Activated naive CD8-positive, alpha-beta T cell treated with anti-CD3 and anti-CD28 coated beads, Interleukin-2, amount 10 ng/mL, durations not matched to agents 7 days and 5 days (primary cell): ENCODE measurements at regions not wholly inside any gene's neighbourhood (a gene's known extent, or its start where the extent isn't known, plus 50 kb on each side); places are given as distances from the start of the nearest gene placed in this dataset.
A peak's percentile ranks its signal among the peaks of the same experiment; 100 is the strongest.
"Not testable (repeated sequence)": the region's sequence is repeated elsewhere in the genome, so short reads cannot be mapped to it uniquely, and the experiment has no call there.

Experiments
- ATAC-seq: fragments of 150-1000 bp; cut with Tn5 transposase; one replicate; pipeline ENCODE4 v1.10.0; 2021; ENCODE audit warnings: low read depth, moderate library complexity
- POLR2A ChIA-PET: fragments of 350-600 bp; sonication (Branson Sonifier 250); formaldehyde crosslinking; loops from one replicate; lab custom pipeline; 2021; ENCODE audit warnings: antibody characterized with exemption; lab: Charles Lee
- DNase-seq: peaks from one replicate; pipeline ENCODE4 v3.0.0; 2021
- H3K27ac Mint-ChIP-seq: one replicate; pipeline ENCODE4 v1.8.0; 2022; ENCODE audit warnings: mild to moderate bottlenecking, mixed read lengths
- H3K27me3 Mint-ChIP-seq: one replicate; pipeline ENCODE4 v1.8.0; 2022; ENCODE audit warnings: mild to moderate bottlenecking, moderate library complexity, mixed read lengths
- H3K36me3 Mint-ChIP-seq: one replicate; pipeline ENCODE4 v1.8.0; 2021; ENCODE audit warnings: mild to moderate bottlenecking, mixed read lengths
- H3K4me1 Mint-ChIP-seq: one replicate; pipeline ENCODE4 v1.8.0; 2021; ENCODE audit warnings: mixed read lengths
- H3K4me3 Mint-ChIP-seq: one replicate; pipeline ENCODE4 v1.8.0; 2022; ENCODE audit warnings: mild to moderate bottlenecking, moderate library complexity, mixed read lengths
- H3K9me3 Mint-ChIP-seq: one replicate; pipeline ENCODE4 v1.8.0; 2021; ENCODE audit warnings: mixed read lengths

DNA sequence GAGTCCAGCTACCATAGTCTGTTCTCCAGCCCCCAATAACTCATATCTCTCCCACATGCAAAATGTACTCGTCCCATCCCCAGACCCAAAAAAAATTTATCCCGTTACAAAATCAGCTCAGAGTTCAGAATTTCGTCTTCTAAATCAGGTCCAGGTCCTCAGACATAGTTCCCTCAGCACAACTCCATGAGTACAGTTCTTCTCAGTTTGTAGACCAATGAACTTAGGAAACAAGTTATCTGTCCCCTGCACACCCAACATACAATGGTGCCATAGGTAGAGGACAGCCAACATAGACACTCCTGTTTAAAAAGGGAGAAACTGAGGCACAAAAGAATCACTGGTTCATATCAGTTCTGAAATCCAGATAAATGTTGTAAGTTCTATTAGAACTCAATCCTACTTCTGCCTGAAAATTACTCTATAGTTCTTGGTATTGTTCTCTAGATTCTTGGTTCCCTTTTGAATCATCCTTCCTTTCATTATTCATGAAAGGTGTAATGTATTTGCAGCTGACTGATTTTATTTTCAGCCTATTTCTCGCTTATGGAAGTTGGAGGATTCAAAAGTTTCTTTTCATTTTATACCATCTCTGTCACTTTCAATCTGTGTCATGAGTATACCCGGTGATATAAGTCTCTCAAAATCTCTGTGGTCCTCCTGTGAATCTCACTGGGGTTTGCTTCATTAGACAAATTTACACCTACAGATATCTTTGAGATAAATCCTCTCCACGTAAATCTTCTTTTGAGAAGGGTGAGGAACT is 75.8 kb upstream of the TSPAN2 start:
- Mint-ChIP-seq H3K27me3 (peaks cover 10% of the 10 kb centered on the region), H3K9me3 (no peaks in the 10 kb centered on the region), H3K4me1 (peaks cover 1% of the 10 kb centered on the region), H3K27ac (no peak overlapping the region), H3K4me3 (no peak overlapping the region), H3K36me3 (peaks cover 1% of the 10 kb centered on the region)
- ATAC-seq = no peak
- no peak for DNase-seq
- POLR2A ChIA-PET = no interaction called here

DNA sequence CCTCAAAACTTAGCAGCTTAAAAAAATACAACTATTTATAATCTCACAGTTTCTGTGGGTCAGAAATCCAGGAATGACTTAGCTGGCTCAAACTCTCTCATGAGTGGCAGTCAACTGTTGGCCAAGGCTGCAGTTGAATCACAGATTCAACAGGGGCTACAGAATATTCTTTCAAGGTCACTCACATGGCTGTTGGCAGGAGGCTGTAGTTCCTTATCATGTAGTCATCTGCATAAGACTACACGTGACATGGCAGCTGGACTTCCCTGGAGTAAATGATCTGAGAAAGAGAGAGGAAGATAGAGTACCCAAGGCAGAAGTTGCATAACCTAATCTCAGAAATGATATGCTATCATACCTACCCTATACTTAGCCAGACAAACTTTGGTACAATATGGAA is 75.2 kb upstream of the TSPAN2 start:
- no peak for ATAC-seq
- H3K9me3 Mint-ChIP-seq = no peaks in the 10 kb centered on the region
- peaks cover 1% of the 10 kb centered on the region for H3K4me1 Mint-ChIP-seq
- no peak overlapping the region for H3K4me3 Mint-ChIP-seq
- H3K36me3 Mint-ChIP-seq = peaks cover 1% of the 10 kb centered on the region
- POLR2A ChIA-PET = no interaction called here
- H3K27me3 Mint-ChIP-seq = peaks cover 8% of the 10 kb centered on the region
- DNase-seq = no peak
- no peak overlapping the region for H3K27ac Mint-ChIP-seq

DNA sequence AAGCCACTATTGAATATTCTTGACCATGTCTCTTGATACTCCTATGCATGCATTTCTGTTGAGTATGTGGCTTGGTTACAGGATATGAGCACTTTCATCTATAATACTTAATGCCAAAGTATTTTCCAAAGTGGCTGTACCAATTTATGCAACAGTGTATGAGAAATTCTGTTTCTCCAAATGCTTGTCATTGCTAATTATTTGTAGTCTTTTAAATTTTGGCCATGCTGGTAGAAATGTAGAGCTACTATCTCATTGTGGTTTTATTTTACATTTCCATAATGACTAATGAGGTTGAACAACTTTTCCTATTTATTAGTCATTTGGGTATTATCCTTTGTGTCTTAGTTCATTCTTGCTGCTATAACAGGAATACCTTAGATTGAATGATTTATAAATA is 71.4 kb upstream of the TSPAN2 start:
- H3K9me3 Mint-ChIP-seq = no peaks in the 10 kb centered on the region
- no peak for DNase-seq
- H3K36me3 Mint-ChIP-seq = no peaks in the 10 kb centered on the region
- ATAC-seq = no peak
- no peaks in the 10 kb centered on the region for H3K4me1 Mint-ChIP-seq
- H3K4me3 Mint-ChIP-seq = no peak overlapping the region
- H3K27ac Mint-ChIP-seq = no peak overlapping the region
- POLR2A ChIA-PET = no interaction called here
- H3K27me3 Mint-ChIP-seq = peaks cover 5% of the 10 kb centered on the region

DNA sequence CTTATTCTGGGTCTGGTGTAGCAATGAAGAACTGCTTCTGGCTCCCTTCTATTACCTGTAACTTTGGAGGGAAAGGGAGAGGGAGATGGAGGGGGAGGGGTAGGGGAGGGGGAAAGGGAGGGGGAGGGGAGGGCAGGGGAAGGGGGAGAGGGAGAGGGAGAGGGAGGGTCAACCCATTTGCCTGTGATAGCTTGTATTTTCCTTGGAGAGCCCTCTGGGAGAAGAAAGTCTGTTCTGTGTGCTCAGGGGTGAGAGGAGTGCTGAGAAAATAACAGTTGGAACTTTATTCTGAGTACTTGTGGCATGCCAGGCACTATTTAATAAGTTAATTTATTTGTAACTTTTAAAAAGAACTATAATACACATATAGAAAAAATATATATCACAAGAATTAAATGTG is 70.7 kb upstream of the TSPAN2 start:
- Mint-ChIP-seq H3K9me3 (no peaks in the 10 kb centered on the region), H3K27me3 (peaks cover 5% of the 10 kb centered on the region), H3K4me3 (no peak overlapping the region), H3K36me3 (no peaks in the 10 kb centered on the region), H3K4me1 (no peaks in the 10 kb centered on the region), H3K27ac (no peak overlapping the region)
- DNase-seq = no peak
- POLR2A ChIA-PET = no interaction called here
- no peak for ATAC-seq

DNA sequence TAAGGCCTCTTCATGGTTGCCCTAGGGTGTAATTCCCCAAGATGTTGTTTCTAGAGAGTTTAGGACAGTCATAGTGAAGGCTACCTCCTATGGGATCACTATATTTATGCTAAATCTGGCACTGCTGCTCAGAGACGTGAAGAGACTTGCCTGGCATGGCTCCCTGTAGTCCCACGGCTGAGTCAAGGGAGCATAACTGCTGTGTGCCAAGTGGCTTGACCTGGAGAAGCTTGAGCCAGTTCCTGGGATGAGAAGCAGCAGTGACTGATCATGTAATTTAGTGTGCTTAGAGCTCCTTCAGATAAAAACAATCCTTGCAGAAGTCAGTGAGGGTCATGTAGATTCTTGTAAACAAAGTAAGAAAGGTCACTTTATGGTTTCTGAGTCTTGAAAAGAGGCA is 68.9 kb upstream of the TSPAN2 start:
- POLR2A ChIA-PET = no interaction called here

DNA sequence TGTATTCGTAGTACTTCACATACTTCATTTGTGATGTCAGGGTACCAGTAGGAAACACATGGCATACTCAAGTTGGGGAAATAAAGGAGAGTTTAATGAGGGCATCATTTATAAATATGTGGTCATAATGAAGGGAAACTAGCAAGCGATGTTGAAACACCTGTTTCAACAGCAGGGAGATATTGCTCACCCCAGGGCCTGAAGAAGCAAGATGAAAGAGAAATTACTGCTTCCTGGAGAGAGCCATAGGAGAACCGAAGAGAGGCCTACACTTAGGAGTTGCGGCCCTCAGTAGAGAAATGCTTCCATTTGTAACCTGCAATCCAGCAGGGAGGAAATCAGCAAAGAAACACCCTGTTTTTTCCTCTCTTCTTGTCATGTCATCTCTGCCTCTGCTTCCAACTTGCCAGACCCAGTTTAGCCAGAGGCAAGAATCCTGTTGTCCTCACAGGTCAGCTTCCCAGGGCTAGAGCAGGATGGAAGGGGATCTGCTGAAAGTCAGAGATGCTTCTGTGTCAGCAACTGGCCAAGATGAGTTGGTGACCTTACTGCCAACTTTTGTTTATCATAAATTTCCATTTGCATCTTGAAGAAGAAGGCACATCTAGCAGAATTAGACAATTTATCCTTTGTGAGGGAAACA is 67.6 kb upstream of the TSPAN2 start:
- no peak overlapping the region for H3K27ac Mint-ChIP-seq
- H3K9me3 Mint-ChIP-seq = no peaks in the 10 kb centered on the region
- no peaks in the 10 kb centered on the region for H3K4me1 Mint-ChIP-seq
- H3K4me3 Mint-ChIP-seq = no peak overlapping the region
- POLR2A ChIA-PET = no interaction called here
- H3K27me3 Mint-ChIP-seq = peaks cover 3% of the 10 kb centered on the region
- ATAC-seq (no peak), DNase-seq (no peak)
- H3K36me3 Mint-ChIP-seq = no peaks in the 10 kb centered on the region

More for the DNA sequence above, 68.9 kb upstream of the TSPAN2 start:
- DNase-seq = no peak
- no peak overlapping the region for H3K27ac Mint-ChIP-seq
- no peaks in the 10 kb centered on the region for H3K4me1 Mint-ChIP-seq
- H3K27me3 Mint-ChIP-seq = peaks cover 6% of the 10 kb centered on the region
- H3K4me3 Mint-ChIP-seq = no peak overlapping the region
- no peaks in the 10 kb centered on the region for H3K36me3 Mint-ChIP-seq
- no peak for ATAC-seq
- H3K9me3 Mint-ChIP-seq = no peaks in the 10 kb centered on the region

DNA sequence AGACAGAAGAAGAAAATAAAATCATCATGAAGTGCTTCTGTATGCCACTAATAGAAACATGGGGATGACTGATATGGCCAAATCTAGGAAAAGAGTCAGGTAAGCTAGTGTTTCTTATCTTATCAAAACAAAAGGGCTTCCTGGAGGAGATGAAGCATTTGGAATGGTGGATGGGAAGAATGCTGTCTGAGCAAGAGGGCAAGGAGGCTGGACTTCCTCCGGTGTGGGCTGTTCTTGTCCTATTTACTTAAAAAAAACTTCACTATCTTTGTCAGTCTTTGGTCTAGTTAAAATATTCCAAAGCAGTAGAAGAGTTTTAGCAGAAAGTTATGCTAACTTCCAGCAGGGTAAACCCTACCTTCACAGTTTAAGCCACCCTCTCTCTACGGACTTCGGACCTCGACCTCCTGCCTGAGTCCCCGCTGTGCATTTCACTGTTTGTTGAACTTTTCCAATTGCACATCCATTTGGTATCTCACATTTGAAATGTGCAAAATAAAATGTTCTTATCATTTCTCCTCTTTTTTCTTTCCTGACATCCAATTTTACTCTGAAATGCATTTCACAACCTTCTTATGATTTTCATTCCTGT is 64.8 kb upstream of the TSPAN2 start:
- peaks cover 3% of the 10 kb centered on the region for H3K27me3 Mint-ChIP-seq
- H3K4me3 Mint-ChIP-seq = no peak overlapping the region
- no peaks in the 10 kb centered on the region for H3K9me3 Mint-ChIP-seq
- no peaks in the 10 kb centered on the region for H3K36me3 Mint-ChIP-seq
- DNase-seq = no peak
- no peak overlapping the region for H3K27ac Mint-ChIP-seq
- ATAC-seq = no peak
- H3K4me1 Mint-ChIP-seq = no peaks in the 10 kb centered on the region
- POLR2A ChIA-PET = no interaction called here

DNA sequence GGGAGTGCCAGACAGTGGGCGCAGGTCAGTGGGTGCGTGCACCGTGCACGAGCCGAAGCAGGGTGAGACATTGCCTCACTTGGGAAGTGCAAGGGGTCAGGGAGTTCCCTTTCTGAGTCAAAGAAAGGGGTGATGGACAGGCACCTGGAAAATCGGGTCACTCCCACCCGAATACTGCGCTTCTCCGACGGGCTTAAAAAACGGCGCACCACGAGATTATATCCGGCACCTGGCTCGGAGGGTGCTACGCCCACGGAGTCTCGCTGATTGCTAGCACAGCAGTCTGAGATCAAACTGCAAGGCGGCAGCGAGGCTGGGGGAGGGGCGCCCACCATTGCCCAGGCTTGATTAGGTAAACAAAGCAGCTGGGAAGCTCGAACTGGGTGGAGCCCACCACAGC is 58.6 kb upstream of the TSPAN2 start:
- H3K36me3 Mint-ChIP-seq, ATAC-seq, POLR2A ChIA-PET, H3K4me1 Mint-ChIP-seq, H3K27ac Mint-ChIP-seq, H3K9me3 Mint-ChIP-seq, DNase-seq: not testable (repeated sequence)
- peaks cover 19% of the 10 kb centered on the region for H3K27me3 Mint-ChIP-seq
- H3K4me3 Mint-ChIP-seq = peak overlapping the region; percentile 54

DNA sequence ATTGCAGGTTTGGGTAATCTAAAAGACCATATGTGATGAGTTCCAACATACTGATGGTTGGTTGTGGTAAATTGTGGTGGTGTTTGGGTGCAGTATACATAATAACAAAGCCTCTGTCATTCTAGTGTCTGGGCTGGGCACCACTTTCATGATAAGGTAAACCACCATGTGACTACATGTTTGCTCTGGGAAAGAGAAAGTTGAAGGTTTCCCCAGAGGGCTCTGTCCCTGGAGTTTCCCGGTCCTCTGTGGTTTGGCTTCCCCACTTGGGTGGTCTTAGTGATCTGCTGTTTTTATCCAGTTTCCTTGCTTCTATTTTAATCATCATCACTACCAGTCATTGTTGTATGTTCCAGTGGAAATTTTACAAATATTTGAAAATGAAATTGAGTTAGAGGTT is 55.9 kb upstream of the TSPAN2 start:
- POLR2A ChIA-PET = no interaction called here
- H3K4me1 Mint-ChIP-seq = peaks cover 3% of the 10 kb centered on the region
- H3K9me3 Mint-ChIP-seq = no peaks in the 10 kb centered on the region
- H3K27me3 Mint-ChIP-seq = peaks cover 22% of the 10 kb centered on the region
- no peak overlapping the region for H3K4me3 Mint-ChIP-seq
- no peaks in the 10 kb centered on the region for H3K36me3 Mint-ChIP-seq
- DNase-seq (no peak), ATAC-seq (no peak)
- no peak overlapping the region for H3K27ac Mint-ChIP-seq

DNA sequence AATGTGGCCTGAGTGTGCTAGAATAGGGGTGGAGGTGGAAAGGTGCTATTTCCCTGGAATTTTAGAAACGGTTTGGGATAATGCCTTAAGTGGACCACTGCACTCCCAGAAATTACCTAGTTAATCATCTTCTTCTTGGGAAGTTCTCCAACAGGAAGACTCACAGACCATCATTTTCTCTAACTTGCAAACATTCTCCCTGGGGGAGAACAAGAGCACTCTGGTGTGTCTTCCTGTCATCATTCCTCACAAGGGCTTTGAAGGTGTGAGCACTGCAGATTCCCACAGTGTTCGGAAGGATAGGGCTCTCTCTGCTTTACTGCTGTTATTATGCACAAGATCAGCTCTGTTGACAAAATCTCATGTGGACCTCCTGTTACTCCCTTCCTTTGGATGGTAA is 54.9 kb upstream of the TSPAN2 start:
- Mint-ChIP-seq H3K4me1 (peaks cover 3% of the 10 kb centered on the region), H3K9me3 (no peaks in the 10 kb centered on the region), H3K27ac (no peak overlapping the region), H3K36me3 (no peaks in the 10 kb centered on the region), H3K27me3 (peaks cover 24% of the 10 kb centered on the region), H3K4me3 (no peak overlapping the region)
- POLR2A ChIA-PET = no interaction called here
- no peak for ATAC-seq
- no peak for DNase-seq

DNA sequence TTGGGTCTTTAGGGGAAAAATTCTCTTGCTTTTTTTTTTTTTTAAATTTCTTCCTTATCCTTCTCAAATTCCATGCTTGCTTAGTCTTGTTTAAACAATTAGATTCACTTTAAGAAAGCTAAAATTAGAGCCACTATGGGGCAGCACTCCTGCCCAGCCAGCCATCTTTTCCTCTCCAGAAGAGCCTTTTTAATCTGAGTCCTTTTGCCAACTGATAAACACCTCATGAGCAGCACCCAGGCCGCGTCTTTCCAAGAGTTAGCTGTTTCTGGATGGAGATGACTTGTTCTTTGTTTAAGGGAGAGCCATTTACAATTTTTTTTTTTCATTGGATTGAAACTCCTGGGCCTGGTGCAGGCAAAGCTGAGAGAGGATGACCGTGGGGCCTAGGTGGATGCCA is 53.3 kb upstream of the TSPAN2 start:
- ATAC-seq = no peak
- POLR2A ChIA-PET = interaction anchor here (0.7 kb wide), 1 partner anchor 963 kb away, joined by 3 read pairs; no protein-coding TSS in a partner anchor
- H3K9me3 Mint-ChIP-seq = no peaks in the 10 kb centered on the region

DNA sequence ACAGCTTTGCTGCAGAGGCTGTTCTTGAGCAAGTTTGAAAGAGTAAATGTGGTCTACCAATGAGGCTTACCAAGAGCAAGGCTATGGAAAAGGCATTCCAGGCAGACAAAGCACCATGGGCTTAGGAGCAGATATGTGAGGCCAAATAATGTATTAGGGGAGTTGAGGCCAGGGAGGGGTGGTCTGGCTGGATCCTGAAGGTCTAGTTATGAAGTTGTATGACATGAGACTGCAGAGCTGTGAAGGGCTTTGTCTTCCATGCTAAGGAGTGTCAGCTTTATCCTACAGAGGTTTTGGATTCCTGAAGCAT is 51.8 kb upstream of the TSPAN2 start:
- POLR2A ChIA-PET = interaction anchor here (0.6 kb wide), 1 partner anchor 189 kb away, joined by 7 read pairs; no protein-coding TSS in a partner anchor
- Mint-ChIP-seq H3K36me3 (no peaks in the 10 kb centered on the region), H3K4me1 (peaks cover 3% of the 10 kb centered on the region), H3K9me3 (no peaks in the 10 kb centered on the region), H3K4me3 (no peak overlapping the region), H3K27ac (no peak overlapping the region), H3K27me3 (peaks cover 10% of the 10 kb centered on the region)
- ATAC-seq (no peak), DNase-seq (no peak)

More for the DNA sequence above, 53.3 kb upstream of the TSPAN2 start:
- peaks cover 4% of the 10 kb centered on the region for H3K4me1 Mint-ChIP-seq
- peaks cover 21% of the 10 kb centered on the region for H3K27me3 Mint-ChIP-seq
- DNase-seq = no peak
- no peak overlapping the region for H3K4me3 Mint-ChIP-seq
- H3K36me3 Mint-ChIP-seq = no peaks in the 10 kb centered on the region
- H3K27ac Mint-ChIP-seq = no peak overlapping the region

DNA sequence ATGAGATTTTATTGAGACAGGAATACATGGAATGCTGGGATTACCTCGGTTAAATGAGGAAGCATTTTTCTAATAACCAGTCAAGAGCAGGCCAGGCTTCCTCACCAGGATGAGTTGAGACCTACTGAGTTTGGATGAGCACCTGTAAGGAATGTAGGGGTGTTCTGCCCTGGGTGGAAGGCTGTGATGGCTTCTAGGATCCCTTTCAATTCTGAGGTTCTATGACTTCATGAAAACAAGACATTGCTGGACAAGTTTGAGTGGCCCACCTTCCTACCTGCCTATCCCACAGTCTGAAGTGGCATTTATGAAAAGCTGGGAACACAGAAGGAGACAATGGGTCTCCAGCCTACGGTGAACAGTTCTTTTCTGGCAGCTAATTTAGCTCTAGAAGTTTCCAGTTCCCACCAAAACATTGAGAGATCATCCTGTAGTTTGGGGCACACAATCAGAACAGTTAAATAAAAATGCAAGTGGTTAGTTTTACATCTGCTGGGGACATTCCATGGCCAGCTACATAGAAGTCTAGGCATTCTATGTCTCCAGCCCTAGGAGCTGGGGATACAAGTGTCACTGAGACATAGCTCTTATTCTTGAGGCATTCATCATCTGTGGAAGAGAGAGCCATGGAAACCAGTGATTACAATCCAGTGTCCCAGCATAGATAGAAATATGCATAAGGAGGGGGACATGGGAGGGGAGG is 51.3 kb upstream of the TSPAN2 start:
- H3K9me3 Mint-ChIP-seq = no peaks in the 10 kb centered on the region
- H3K4me3 Mint-ChIP-seq = no peak overlapping the region
- POLR2A ChIA-PET = no interaction called here
- no peak overlapping the region for H3K27ac Mint-ChIP-seq
- no peak for DNase-seq
- ATAC-seq = no peak
- H3K27me3 Mint-ChIP-seq = peaks cover 8% of the 10 kb centered on the region
- H3K36me3 Mint-ChIP-seq = no peaks in the 10 kb centered on the region
- H3K4me1 Mint-ChIP-seq = peaks cover 3% of the 10 kb centered on the region
